GM12892 (cell line): ENCODE measurements at regions not wholly inside any gene's neighbourhood (a gene's known extent, or its start where the extent isn't known, plus 50 kb on each side); places are given as distances from the start of the nearest gene placed in this dataset.

Experiments used
- POLR2A ChIP-seq: IDR thresholded peaks from 2 replicates; pipeline ENCODE4 v1.6.1; 2011; ENCODE audit warnings: low read depth, low read length, control low read depth
- POLR2AphosphoS5 ChIP-seq: IDR thresholded peaks from 2 replicates; pipeline ENCODE4 v1.6.1; 2011; ENCODE audit warnings: low read depth, low read length, control low read depth
- TAF1 ChIP-seq: IDR thresholded peaks from 2 replicates; pipeline ENCODE4 v1.6.1; 2011; ENCODE audit warnings: low read depth, mild to moderate bottlenecking, control low read depth, low read length, borderline replicate concordance

GRCh38 chr6:114521926-114522325 is 179.1 kb upstream of the HS3ST5 start:
- no peak for TF ChIP-seq TAF1
- no peak for TF ChIP-seq POLR2A
- TF ChIP-seq POLR2AphosphoS5: no peak
